Glutamatergic neuron (in vitro differentiated cells): ENCODE measurements at regions not wholly inside any gene's neighbourhood (a gene's known extent, or its start where the extent isn't known, plus 50 kb on each side); places are given as distances from the start of the nearest gene placed in this dataset.
"Not testable (repeated sequence)": the region's sequence is repeated elsewhere in the genome, so short reads cannot be mapped to it uniquely, and the experiment has no call there.

Experiments
- DNase-seq: peaks from one replicate; pipeline ENCODE4 v3.0.0; 2022
- H3K27ac Mint-ChIP-seq: one replicate; pipeline ENCODE4 v1.8.0; 2020; ENCODE audit warnings: mild to moderate bottlenecking, mixed read lengths, inconsistent platforms; ENCODE audit not compliant: unreplicated experiment
- H3K27me3 Mint-ChIP-seq: one replicate; pipeline ENCODE4 v1.8.0; 2020; ENCODE audit warnings: mild to moderate bottlenecking, moderate library complexity, mixed read lengths, inconsistent platforms; ENCODE audit not compliant: unreplicated experiment
- H3K36me3 Mint-ChIP-seq: one replicate; pipeline ENCODE4 v1.8.0; 2020; ENCODE audit warnings: mild to moderate bottlenecking, mixed read lengths, inconsistent platforms; ENCODE audit not compliant: unreplicated experiment
- H3K4me1 Mint-ChIP-seq: one replicate; pipeline ENCODE4 v1.8.0; 2020; ENCODE audit warnings: mild to moderate bottlenecking, low read depth, mixed read lengths, inconsistent platforms; ENCODE audit not compliant: unreplicated experiment
- H3K4me3 Mint-ChIP-seq: one replicate; pipeline ENCODE4 v1.8.0; 2020; ENCODE audit warnings: mild to moderate bottlenecking, mixed read lengths, inconsistent platforms; ENCODE audit not compliant: unreplicated experiment
- H3K9me3 Mint-ChIP-seq: one replicate; pipeline ENCODE4 v1.8.0; 2020; ENCODE audit warnings: mild to moderate bottlenecking, moderate library complexity, mixed read lengths, inconsistent platforms; ENCODE audit not compliant: unreplicated experiment
- TF ChIP-seq, protein P1 (sequence below): fragments of 200-600 bp; sonication (generic); IDR thresholded peaks from one replicate; pipeline ENCODE4 v1.5.0; 2021; ENCODE audit not compliant: partially characterized antibody, unreplicated experiment

DNA sequence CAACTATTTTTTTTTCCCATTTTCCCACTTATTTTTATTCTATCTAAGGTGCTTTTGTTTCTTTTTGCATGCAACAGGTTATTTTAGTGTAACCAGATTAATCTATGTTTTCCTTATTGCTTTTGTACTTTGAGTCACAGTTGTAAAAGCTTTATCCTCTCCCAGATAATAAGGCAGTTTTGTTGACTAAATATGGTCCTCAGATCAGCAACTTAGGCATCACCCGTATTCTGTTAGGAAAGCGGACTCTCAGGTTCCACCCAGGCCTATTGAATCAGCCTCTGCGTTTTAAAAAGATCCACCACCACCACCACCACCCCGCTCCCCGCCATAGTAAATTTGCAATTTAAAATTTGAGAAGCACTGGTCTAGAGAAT lies 58.6 kb upstream of the USP9X start:
- no peak for DNase-seq
- Mint-ChIP-seq H3K9me3 (peaks cover 1% of the 10 kb centered on the region), H3K4me3 (peak overlapping the region; percentile 46)

GRCh38 chrX:41029332-41029731 lies 55.9 kb upstream of the USP9X start:
- Mint-ChIP-seq H3K36me3 (no peaks in the 10 kb centered on the region), H3K9me3 (peaks cover 1% of the 10 kb centered on the region), H3K27me3 (no peaks in the 10 kb centered on the region), H3K27ac (no peak overlapping the region), H3K4me1 (peaks cover 10% of the 10 kb centered on the region), H3K4me3 (no peak overlapping the region)
- TF ChIP-seq, protein P1, sequence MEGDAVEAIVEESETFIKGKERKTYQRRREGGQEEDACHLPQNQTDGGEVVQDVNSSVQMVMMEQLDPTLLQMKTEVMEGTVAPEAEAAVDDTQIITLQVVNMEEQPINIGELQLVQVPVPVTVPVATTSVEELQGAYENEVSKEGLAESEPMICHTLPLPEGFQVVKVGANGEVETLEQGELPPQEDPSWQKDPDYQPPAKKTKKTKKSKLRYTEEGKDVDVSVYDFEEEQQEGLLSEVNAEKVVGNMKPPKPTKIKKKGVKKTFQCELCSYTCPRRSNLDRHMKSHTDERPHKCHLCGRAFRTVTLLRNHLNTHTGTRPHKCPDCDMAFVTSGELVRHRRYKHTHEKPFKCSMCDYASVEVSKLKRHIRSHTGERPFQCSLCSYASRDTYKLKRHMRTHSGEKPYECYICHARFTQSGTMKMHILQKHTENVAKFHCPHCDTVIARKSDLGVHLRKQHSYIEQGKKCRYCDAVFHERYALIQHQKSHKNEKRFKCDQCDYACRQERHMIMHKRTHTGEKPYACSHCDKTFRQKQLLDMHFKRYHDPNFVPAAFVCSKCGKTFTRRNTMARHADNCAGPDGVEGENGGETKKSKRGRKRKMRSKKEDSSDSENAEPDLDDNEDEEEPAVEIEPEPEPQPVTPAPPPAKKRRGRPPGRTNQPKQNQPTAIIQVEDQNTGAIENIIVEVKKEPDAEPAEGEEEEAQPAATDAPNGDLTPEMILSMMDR = no peak
- DNase-seq = no peak

More for the DNA sequence above, 58.6 kb upstream of the USP9X start:
- Mint-ChIP-seq H3K27ac (peak overlapping the region; percentile 77), H3K4me1 (peaks cover 10% of the 10 kb centered on the region), H3K36me3 (no peaks in the 10 kb centered on the region), H3K27me3 (no peaks in the 10 kb centered on the region)
- TF ChIP-seq, protein P1 = no peak

DNA sequence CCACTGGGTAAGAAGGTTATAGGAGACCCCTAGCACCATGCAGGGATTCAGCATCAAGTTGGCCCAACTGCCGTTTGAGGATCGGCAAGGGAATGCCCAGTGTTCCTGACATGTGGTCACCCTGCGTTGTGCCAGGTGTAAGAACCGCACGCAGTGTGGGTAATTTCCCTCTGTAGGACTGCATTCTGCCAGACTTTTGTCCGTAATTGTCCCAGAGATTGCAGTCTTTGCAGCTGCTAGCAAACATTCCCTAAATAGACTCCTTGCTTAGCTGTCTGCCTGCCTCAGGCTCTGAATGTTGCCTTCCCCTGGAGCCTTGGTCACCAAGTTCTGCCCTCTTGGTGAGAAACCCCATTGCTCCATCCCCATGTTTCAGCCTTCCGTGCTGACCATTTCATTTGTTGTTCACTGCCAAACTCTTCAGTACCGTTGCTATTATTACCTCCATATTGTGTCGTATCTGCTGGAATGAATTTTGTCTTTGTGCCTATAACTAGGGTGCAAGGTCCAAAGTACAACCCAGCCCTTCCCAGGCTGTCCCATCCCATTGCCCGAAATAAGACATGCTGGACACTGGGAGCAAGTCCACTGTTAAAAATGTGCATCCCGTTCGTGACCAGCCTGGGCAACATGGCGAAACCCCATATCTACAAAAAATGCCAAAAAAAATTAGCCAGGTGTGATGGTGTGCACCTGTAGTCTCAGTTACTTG lies 53.8 kb upstream of the USP9X start:
- Mint-ChIP-seq H3K9me3 (peaks cover 1% of the 10 kb centered on the region), H3K27me3 (no peaks in the 10 kb centered on the region), H3K27ac (no peak overlapping the region), H3K36me3 (no peaks in the 10 kb centered on the region), H3K4me1 (peaks cover 5% of the 10 kb centered on the region), H3K4me3 (no peak overlapping the region)
- TF ChIP-seq, protein P1 = no peak
- DNase-seq = no peak

- Mint-ChIP-seq H3K27me3 (no peaks in the 10 kb centered on the region), H3K4me3 (no peak overlapping the region), H3K4me1 (no peaks in the 10 kb centered on the region), H3K27ac (no peak overlapping the region), H3K9me3 (peaks cover 1% of the 10 kb centered on the region), H3K36me3 (no peaks in the 10 kb centered on the region)
- TF ChIP-seq, protein P1 = no peak
- DNase-seq = no peak
These were observed 51.9 kb upstream of the USP9X start for GRCh38 chrX:41033299-41033698.

- not testable (repeated sequence) for H3K27ac Mint-ChIP-seq, H3K36me3 Mint-ChIP-seq, DNase-seq, H3K4me3 Mint-ChIP-seq, H3K9me3 Mint-ChIP-seq, H3K4me1 Mint-ChIP-seq, H3K27me3 Mint-ChIP-seq
These were observed 50.3 kb upstream of the USP9X start for GRCh38 chrX:41034902-41035301.
